Retina (tissue), 1 donor: ENCODE measurements at regions not wholly inside any gene's neighbourhood (a gene's known extent, or its start where the extent isn't known, plus 50 kb on each side); places are given as distances from the start of the nearest gene placed in this dataset.
"Not testable (repeated sequence)": the region's sequence is repeated elsewhere in the genome, so short reads cannot be mapped to it uniquely, and the experiment has no call there.

Source experiments
- DNase-seq: peaks from one replicate; pipeline ENCODE4 v3.0.0-alpha.2; 2016

GRCh38 chr5:145446875-145447274 is 388.3 kb downstream of the PRELID2 start:
- not testable (repeated sequence) for DNase-seq

- no peak for DNase-seq
These were observed 388.7 kb downstream of the PRELID2 start for GRCh38 chr5:145446412-145446811.

- DNase-seq, result no peak
These were observed 390.1 kb downstream of the PRELID2 start for GRCh38 chr5:145445027-145445426.

GRCh38 chr5:145443964-145444363 is 391.2 kb downstream of the PRELID2 start:
- DNase-seq, result no peak

GRCh38 chr5:145443366-145443765 is 391.8 kb downstream of the PRELID2 start:
- no peak for DNase-seq

GRCh38 chr5:145442661-145443060 is 392.5 kb downstream of the PRELID2 start:
- not testable (repeated sequence) for DNase-seq

- no peak for DNase-seq
These were observed 393.9 kb downstream of the PRELID2 start for GRCh38 chr5:145441228-145441627.

GRCh38 chr5:145437627-145438026 is 397.5 kb downstream of the PRELID2 start:
- no peak for DNase-seq

- DNase-seq, result no peak
These were observed 402.1 kb downstream of the PRELID2 start for GRCh38 chr5:145433077-145433476.

GRCh38 chr5:145429170-145429569 is 406.0 kb downstream of the PRELID2 start:
- no peak for DNase-seq

- no peak for DNase-seq
These were observed 427.1 kb downstream of the PRELID2 start for GRCh38 chr5:145408048-145408341.

- DNase-seq, result no peak
These were observed 427.7 kb downstream of the PRELID2 start for GRCh38 chr5:145407300-145408047.

- DNase-seq, result no peak
These were observed 431.1 kb downstream of the PRELID2 start for GRCh38 chr5:145403992-145404391.

GRCh38 chr5:145396888-145397287 is 438.3 kb downstream of the PRELID2 start:
- DNase-seq, result no peak

GRCh38 chr5:145395151-145395550 is 440.0 kb downstream of the PRELID2 start:
- not testable (repeated sequence) for DNase-seq

GRCh38 chr5:145393426-145393825 is 441.7 kb downstream of the PRELID2 start:
- DNase-seq, result no peak

- no peak for DNase-seq
These were observed 446.1 kb downstream of the PRELID2 start for GRCh38 chr5:145389047-145389446.

- no peak for DNase-seq
These were observed 449.9 kb downstream of the PRELID2 start for GRCh38 chr5:145385276-145385675.

GRCh38 chr5:145378226-145378625 is 456.9 kb downstream of the PRELID2 start:
- DNase-seq, result no peak

- no peak for DNase-seq
These were observed 459.6 kb downstream of the PRELID2 start for GRCh38 chr5:145375521-145375920.

- DNase-seq, result no peak
These were observed 469.7 kb downstream of the PRELID2 start for GRCh38 chr5:145365464-145365863.

- DNase-seq, result no peak
These were observed 472.9 kb downstream of the PRELID2 start for GRCh38 chr5:145362266-145362665.

- no peak for DNase-seq
These were observed 474.2 kb downstream of the PRELID2 start for GRCh38 chr5:145360936-145361335.

- DNase-seq, result no peak
These were observed 484.6 kb downstream of the PRELID2 start for GRCh38 chr5:145350513-145350912.

GRCh38 chr5:145347026-145347616 is 488.0 kb downstream of the PRELID2 start:
- peak; percentile 40 for DNase-seq
